ENCODE measurements at regions not wholly inside any gene's neighbourhood (a gene's known extent, or its start where the extent isn't known, plus 50 kb on each side); places are given as distances from the start of the nearest gene placed in this dataset.

DNA sequence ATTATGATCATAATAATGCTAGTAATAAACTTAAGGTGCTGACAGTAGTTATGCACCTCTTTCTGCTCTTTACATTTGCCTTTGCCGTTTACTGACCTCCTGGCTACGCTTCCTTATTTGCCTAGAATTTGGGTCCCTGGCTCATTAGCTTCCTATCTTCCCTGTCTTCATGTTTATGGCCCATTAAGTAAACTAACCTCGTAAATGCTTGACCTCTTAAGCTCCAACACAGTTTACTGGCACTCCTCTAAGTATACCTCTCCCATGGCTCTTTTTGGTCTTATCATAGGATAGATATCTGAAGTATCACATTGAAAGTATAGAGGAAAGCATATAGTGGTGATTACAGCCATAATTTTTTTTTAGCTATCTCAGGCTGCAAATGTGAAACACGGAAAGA lies 657.3 kb upstream of the SLC39A10 start:
- intact Hi-C loops (cut with DNase I; ENCODE audit: low total_unique reads) = no loop called here
- H3K36me3 ChIP-seq = no peaks in the 10 kb centered on the region
- no peak for TF ChIP-seq POLR2AphosphoS5 (IDR thresholded peaks at IDR 0.05)
- no peak for TF ChIP-seq POLR2A (IDR thresholded peaks at IDR 0.05)
- TF ChIP-seq, protein P1, sequence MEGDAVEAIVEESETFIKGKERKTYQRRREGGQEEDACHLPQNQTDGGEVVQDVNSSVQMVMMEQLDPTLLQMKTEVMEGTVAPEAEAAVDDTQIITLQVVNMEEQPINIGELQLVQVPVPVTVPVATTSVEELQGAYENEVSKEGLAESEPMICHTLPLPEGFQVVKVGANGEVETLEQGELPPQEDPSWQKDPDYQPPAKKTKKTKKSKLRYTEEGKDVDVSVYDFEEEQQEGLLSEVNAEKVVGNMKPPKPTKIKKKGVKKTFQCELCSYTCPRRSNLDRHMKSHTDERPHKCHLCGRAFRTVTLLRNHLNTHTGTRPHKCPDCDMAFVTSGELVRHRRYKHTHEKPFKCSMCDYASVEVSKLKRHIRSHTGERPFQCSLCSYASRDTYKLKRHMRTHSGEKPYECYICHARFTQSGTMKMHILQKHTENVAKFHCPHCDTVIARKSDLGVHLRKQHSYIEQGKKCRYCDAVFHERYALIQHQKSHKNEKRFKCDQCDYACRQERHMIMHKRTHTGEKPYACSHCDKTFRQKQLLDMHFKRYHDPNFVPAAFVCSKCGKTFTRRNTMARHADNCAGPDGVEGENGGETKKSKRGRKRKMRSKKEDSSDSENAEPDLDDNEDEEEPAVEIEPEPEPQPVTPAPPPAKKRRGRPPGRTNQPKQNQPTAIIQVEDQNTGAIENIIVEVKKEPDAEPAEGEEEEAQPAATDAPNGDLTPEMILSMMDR (IDR thresholded peaks at IDR 0.05) = no peak

DNA sequence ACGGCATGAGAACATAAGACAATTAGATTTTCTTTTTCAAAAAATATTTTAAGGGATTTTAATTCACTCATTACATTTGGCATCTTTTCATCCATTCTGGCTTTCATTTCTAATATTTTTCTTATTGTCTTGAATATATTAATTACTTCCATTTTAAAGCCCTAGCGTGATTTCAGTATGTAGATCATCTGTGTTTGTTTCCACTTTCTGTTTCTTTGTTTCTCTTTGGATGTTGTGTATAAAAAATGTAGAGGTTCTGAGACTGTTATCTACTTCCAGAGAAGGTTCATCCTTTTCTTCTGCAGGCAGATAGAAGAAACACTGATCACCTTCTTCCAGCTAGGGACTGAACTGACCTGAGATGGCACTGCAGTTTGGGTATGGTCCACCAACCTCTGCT lies 664.4 kb upstream of the SLC39A10 start:
- H3K4me3 ChIP-seq = no peak overlapping the region
- no peaks in the 10 kb centered on the region for H3K4me1 ChIP-seq
- TF ChIP-seq, protein P1 (IDR thresholded peaks at IDR 0.05) = no peak
- no peak for TF ChIP-seq POLR2A (IDR thresholded peaks at IDR 0.05)
- no peak for TF ChIP-seq POLR2AphosphoS5 (IDR thresholded peaks at IDR 0.05)
- H3K27ac ChIP-seq = no peak overlapping the region
- H3K36me3 ChIP-seq = peaks cover 3% of the 10 kb centered on the region
- H3K9me3 ChIP-seq = no peaks in the 10 kb centered on the region
- intact Hi-C loops (cut with DNase I; ENCODE audit: low total_unique reads) = no loop called here
- DNase-seq (ENCODE audit: low spot score in 2 of 2) = no peak
- no peaks in the 10 kb centered on the region for H3K27me3 ChIP-seq

More for the DNA sequence above, 657.3 kb upstream of the SLC39A10 start:
- Histone ChIP-seq H3K27ac (no peak overlapping the region), H3K9me3 (no peaks in the 10 kb centered on the region), H3K4me3 (no peak overlapping the region), H3K27me3 (no peaks in the 10 kb centered on the region), H3K4me1 (no peaks in the 10 kb centered on the region)
- no peak for DNase-seq (ENCODE audit: low spot score in 2 of 2)

DNA sequence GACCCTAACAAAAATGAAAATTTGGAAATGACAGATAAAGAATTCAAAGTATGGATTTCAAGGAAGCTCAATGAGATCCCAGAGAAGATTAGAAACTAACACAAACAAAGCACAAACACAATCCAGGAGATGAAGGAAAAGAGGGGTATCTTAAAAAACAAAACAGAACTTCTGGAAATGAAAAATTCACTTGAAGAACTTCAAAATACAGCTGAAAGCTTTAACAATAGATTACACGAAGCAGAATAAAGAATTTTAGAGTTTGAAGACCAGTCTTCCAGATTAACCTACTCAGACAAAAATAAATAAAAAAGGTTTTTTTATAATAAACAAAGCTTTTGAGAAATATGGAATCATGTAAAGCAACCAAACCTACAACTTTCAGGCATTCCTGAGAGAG lies 671.8 kb upstream of the SLC39A10 start:
- H3K4me3 ChIP-seq = no peak overlapping the region
- H3K9me3 ChIP-seq = peaks cover 11 to 28% of the 10 kb centered on the region in 2 donors
- no peaks in the 10 kb centered on the region for H3K4me1 ChIP-seq
- H3K27me3 ChIP-seq = no peaks in the 10 kb centered on the region
- H3K27ac ChIP-seq = no peak overlapping the region
- no peak for TF ChIP-seq POLR2AphosphoS5 (IDR thresholded peaks at IDR 0.05)
- TF ChIP-seq POLR2A (IDR thresholded peaks at IDR 0.05) = no peak
- TF ChIP-seq, protein P1 (IDR thresholded peaks at IDR 0.05) = no peak
- DNase-seq (ENCODE audit: low spot score in 2 of 2) = no peak
- intact Hi-C loops (cut with DNase I; ENCODE audit: low total_unique reads) = no loop called here
- H3K36me3 ChIP-seq = no peaks in the 10 kb centered on the region

DNA sequence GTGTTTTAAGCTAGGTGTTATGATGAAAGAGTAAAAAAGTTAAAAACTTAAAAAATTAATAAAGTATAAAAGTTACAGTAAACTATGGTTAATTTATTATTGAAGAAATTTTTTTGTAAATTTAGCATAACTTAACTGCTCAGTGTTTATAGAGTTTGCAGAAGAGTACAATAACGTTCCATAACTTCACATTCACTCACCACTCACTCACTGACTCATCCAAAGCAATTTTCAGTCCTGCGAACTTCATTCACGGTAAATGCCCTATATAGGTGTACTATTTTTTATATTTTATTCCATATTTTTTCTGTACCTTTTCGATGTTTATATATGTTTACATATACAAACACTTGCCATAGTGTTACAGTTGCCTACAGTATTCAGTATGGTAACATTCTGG lies 694.8 kb upstream of the SLC39A10 start:
- DNase-seq (ENCODE audit: low spot score in 2 of 2) = no peak
- no peak overlapping the region for H3K4me3 ChIP-seq
- no peaks in the 10 kb centered on the region for H3K4me1 ChIP-seq
- peaks cover 2 to 14% of the 10 kb centered on the region in 2 donors for H3K9me3 ChIP-seq
- no peak overlapping the region for H3K27ac ChIP-seq
- no peaks in the 10 kb centered on the region for H3K36me3 ChIP-seq
- no peaks in the 10 kb centered on the region for H3K27me3 ChIP-seq
- TF ChIP-seq, protein P1 (IDR thresholded peaks at IDR 0.05) = no peak
- no peak for TF ChIP-seq POLR2A (IDR thresholded peaks at IDR 0.05)
- TF ChIP-seq POLR2AphosphoS5 (IDR thresholded peaks at IDR 0.05) = no peak
- intact Hi-C loops (cut with DNase I; ENCODE audit: low total_unique reads) = no loop called here

DNA sequence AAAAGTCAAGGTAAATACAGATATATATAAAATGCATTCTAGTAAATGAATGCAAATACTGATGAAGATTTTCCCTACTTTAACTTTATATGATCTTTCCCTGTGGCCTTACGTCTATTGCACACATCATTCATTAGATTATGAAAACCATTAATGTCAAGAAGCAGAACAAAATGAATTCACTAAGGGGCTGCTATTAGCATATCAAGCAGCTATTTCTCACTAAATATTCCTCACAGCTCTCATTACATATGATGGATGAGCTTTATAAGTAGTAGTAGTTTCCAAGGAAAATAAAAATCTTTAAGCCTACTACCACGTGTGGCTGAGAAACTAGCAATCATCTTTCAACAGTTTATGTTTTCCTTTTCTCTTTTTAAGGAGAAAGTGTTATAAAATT lies 702.8 kb upstream of the SLC39A10 start:
- Histone ChIP-seq H3K36me3 (no peaks in the 10 kb centered on the region), H3K4me1 (no peaks in the 10 kb centered on the region), H3K9me3 (no peaks in the 10 kb centered on the region), H3K27me3 (no peaks in the 10 kb centered on the region), H3K4me3 (no peak overlapping the region), H3K27ac (no peak overlapping the region)
- intact Hi-C loops (cut with DNase I; ENCODE audit: low total_unique reads) = no loop called here
- DNase-seq (ENCODE audit: low spot score in 2 of 2) = no peak
- TF ChIP-seq, protein P1 (IDR thresholded peaks at IDR 0.05) = no peak
- TF ChIP-seq POLR2A (IDR thresholded peaks at IDR 0.05) = no peak

Measured in breast epithelium (tissue), 4 donors.